GM12878 (cell line): ENCODE measurements at regions not wholly inside any gene's neighbourhood (a gene's known extent, or its start where the extent isn't known, plus 50 kb on each side); places are given as distances from the start of the nearest gene placed in this dataset.

Source experiments
- ATAC-seq: fragments of 200-7000 bp; cut with Tn5 transposase; 3 replicates; pipeline ENCODE4 v1.9.1; 2020; ENCODE audit warnings: mild to moderate bottlenecking, moderate library complexity
- BruUV-seq: library from RNA; stranded (reverse); fragments of 400-500 nt; replicated peaks from 2 replicates; lab custom pipeline; 2021; lab: Mats Ljungman, UMichigan
- CTCF ChIA-PET: fragments of 300-600 bp; sonication (Branson Sonifier 250); formaldehyde crosslinking; extraction: SDS; loops from one replicate; lab custom pipeline; 2021; ENCODE audit warnings: inconsistent platforms; lab: Yijun Ruan, JAX
- POLR2A ChIA-PET: fragments of 350-600 bp; formaldehyde crosslinking; extraction: SDS; loops from one replicate; lab custom pipeline; 2021; ENCODE audit warnings: inconsistent platforms; lab: Charles Lee
- RAD21 ChIA-PET: fragments of 300-600 bp; sonication (Branson Sonifier 250); formaldehyde crosslinking; loops from one replicate; lab custom pipeline; 2023; ENCODE audit warnings: antibody characterized with exemption; ENCODE audit not compliant: unreplicated experiment; lab: Charles Lee
- SMC1A ChIA-PET: fragments of 300-600 bp; sonication (Branson Sonifier 250); formaldehyde crosslinking; loops from one replicate; lab custom pipeline; 2023; ENCODE audit not compliant: unreplicated experiment, uncharacterized antibody; lab: Charles Lee
- DNase-seq: peaks from one replicate; pipeline ENCODE4 v3.0.0-alpha.2; 2011; ENCODE audit warnings: low read depth, low spot score
- FAIRE-seq: peaks from 3 replicates; lab custom pipeline; 2011; peaks lifted over from hg19 to GRCh38; lab: Jason Lieb, UNC
- H2AFZ ChIP-seq: 2 replicates; pipeline ENCODE4 v1.6.0; 2011; ENCODE audit warnings: low read depth, low read length, control low read depth; ENCODE audit not compliant: control insufficient read depth
- H3K27ac ChIP-seq: 2 replicates; pipeline ENCODE4 v1.5.1; 2011; ENCODE audit warnings: control low read depth; ENCODE audit not compliant: control insufficient read depth, insufficient read depth
- H3K27me3 ChIP-seq, 2 experiments: replicated peaks in 1 of 2; 2 replicates each; pipeline versions ENCODE4 v1.6.0 to v1.6.1; 2011; ENCODE audit warnings: low read length in 1 of 2; ENCODE audit not compliant: control insufficient read depth in 2 of 2, insufficient read depth in 2 of 2
- H3K36me3 ChIP-seq, 2 experiments: 2 replicates each; pipeline ENCODE4 v1.5.1; 2011; ENCODE audit warnings: low read length in 1 of 2; ENCODE audit not compliant: control insufficient read depth in 2 of 2, insufficient read depth in 2 of 2
- H3K4me1 ChIP-seq: 2 replicates; pipeline ENCODE4 v1.6.1; 2011; ENCODE audit warnings: mild to moderate bottlenecking, low read length, moderate library complexity, mixed read lengths; ENCODE audit not compliant: control insufficient read depth, insufficient read depth
- H3K4me2 ChIP-seq: 2 replicates; pipeline ENCODE4 v1.6.0; 2011; ENCODE audit warnings: control low read depth; ENCODE audit not compliant: control insufficient read depth, insufficient read depth
- H3K4me3 ChIP-seq: fragments of 200-600 bp; sonication (generic); 2 replicates; pipeline ENCODE4 v1.5.1; 2016
- H3K79me2 ChIP-seq: 2 replicates; pipeline ENCODE4 v1.6.0; 2011; ENCODE audit warnings: low read length; ENCODE audit not compliant: control insufficient read depth, insufficient read depth
- H3K9ac ChIP-seq: 2 replicates; pipeline ENCODE4 v1.8.0; 2011; ENCODE audit warnings: low read length, control low read depth, mixed read lengths; ENCODE audit not compliant: control insufficient read depth, insufficient read depth
- H3K9me3 ChIP-seq: replicated peaks from 3 replicates; pipeline ENCODE4 v1.5.1; 2011; ENCODE audit warnings: mild to moderate bottlenecking, low read length; ENCODE audit not compliant: control insufficient read depth, insufficient read depth
- H4K20me1 ChIP-seq: 2 replicates; pipeline ENCODE4 v1.6.0; 2011; ENCODE audit not compliant: control insufficient read depth, insufficient read depth
- ASH2L ChIP-seq: fragments of 300-600, 200-600 bp; sonication (generic); IDR thresholded peaks from 2 replicates; pipeline ENCODE4 v1.6.1; 2017; ENCODE audit warnings: low read depth, mild to moderate bottlenecking, borderline replicate concordance
- CEBPB ChIP-seq, 2 experiments: fragments of 150-350 bp in 1 of 2; IDR thresholded peaks; 2 replicates each; pipeline ENCODE4 v1.6.1; 2012 to 2014; ENCODE audit warnings: low read depth in 2 of 2, low read length in 2 of 2, borderline replicate concordance in 1 of 2, inconsistent platforms in 1 of 2
- FOXM1 ChIP-seq: IDR thresholded peaks from 2 replicates; pipeline ENCODE4 v1.6.1; 2012; ENCODE audit warnings: low read depth, mild to moderate bottlenecking, inconsistent platforms, low read length, moderate library complexity
- IKZF2 ChIP-seq, 2 experiments: fragments of 450-650 bp; IDR thresholded peaks; 2 replicates each; pipeline ENCODE4 v1.6.1; 2017; ENCODE audit warnings: mild to moderate bottlenecking in 2 of 2, moderate library complexity in 2 of 2
- NRF1 ChIP-seq: conservative IDR thresholded peaks from 2 replicates; pipeline ENCODE4 v1.6.1; 2011; ENCODE audit warnings: mild to moderate bottlenecking, low read depth, low read length, improper control_type of control experiment
- PBX3 ChIP-seq: IDR thresholded peaks from 2 replicates; pipeline ENCODE4 v1.6.1; 2011; ENCODE audit warnings: mild to moderate bottlenecking, low read depth, low read length, moderate library complexity; ENCODE audit not compliant: insufficient replicate concordance
- PKNOX1 ChIP-seq: fragments of 450-650 bp; IDR thresholded peaks from 2 replicates; pipeline ENCODE4 v1.6.1; 2016; ENCODE audit warnings: mild to moderate bottlenecking
- SUZ12 ChIP-seq: fragments of 200-600 bp; sonication (generic); IDR thresholded peaks from one replicate; pipeline ENCODE4 v1.6.1; 2018; ENCODE audit warnings: antibody characterized with exemption, mild to moderate bottlenecking; ENCODE audit not compliant: unreplicated experiment
- TAF1 ChIP-seq: IDR thresholded peaks from 2 replicates; pipeline ENCODE4 v1.6.1; 2011; ENCODE audit warnings: mild to moderate bottlenecking, low read depth, low read length, borderline replicate concordance
- USF2 ChIP-seq: IDR thresholded peaks from 2 replicates; pipeline ENCODE4 v1.6.1; 2011; ENCODE audit warnings: low read depth, low read length, improper control_type of control experiment, borderline replicate concordance
- WGBS: methylation state at CpG from one replicate; pipeline ENCODE4 v1.1.6; 2016; ENCODE audit warnings: low lambda C conversion rate; ENCODE audit not compliant: insufficient replicate concordance, insufficient coverage; ENCODE audit errors: missing lambda C conversion rate; 5-methylcytosine and 5-hydroxymethylcytosine counted together
- in situ Hi-C: fragments of 300-500 bp; cut with MboI; formaldehyde crosslinking; loops from 9 replicates; pipeline ENCODE4 v1.14.3; 2018; ENCODE audit warnings: mixed read lengths
- intact Hi-C: fragments of 100-400 bp; cut with micrococcal nuclease; formaldehyde crosslinking; loops from one replicate; pipeline ENCODE4 v1.14.2; 2022; ENCODE audit not compliant: unreplicated experiment

GRCh38 chr5:68823301-68823700 is 270.5 kb upstream of the SLC30A5 start:
- ChIA-PET RAD21 (no interaction called here), SMC1A (no interaction called here), CTCF (no interaction called here), POLR2A (no interaction called here)
- intact Hi-C loops, result no loop called here
- FAIRE-seq, result no peak
- Histone ChIP-seq H4K20me1 (no peaks in the 10 kb centered on the region), H3K4me3 (no peak overlapping the region), H2AFZ (no peak overlapping the region), H3K9ac (no peak overlapping the region), H3K4me1 (no peaks in the 10 kb centered on the region), H3K36me3 (no peaks in the 10 kb centered on the region), H3K9me3 (no peaks in the 10 kb centered on the region), H3K4me2 (no peak overlapping the region), H3K79me2 (no peaks in the 10 kb centered on the region), H3K27ac (no peak overlapping the region), H3K27me3 (peaks cover 0 to 3% of the 10 kb centered on the region in 2 experiments; a peak in 1 of 4 replicates)
- no peak for DNase-seq
- 70% methylated on average over 6 of the region's 6 CpGs for WGBS
- no peak for TF ChIP-seq CEBPB (IDR thresholded peaks at IDR 0.05; ENCODE audit: borderline replicate concordance in 1 of 2, low read depth in 2 of 2, low read length in 2 of 2)
- TF ChIP-seq PBX3, result no peak
- no peak for TF ChIP-seq SUZ12
- no peak for TF ChIP-seq FOXM1
- TF ChIP-seq USF2, result no peak
- TF ChIP-seq NRF1, result no peak
- no peak for TF ChIP-seq ASH2L
- TF ChIP-seq PKNOX1, result no peak
- no peak for TF ChIP-seq IKZF2 (IDR thresholded peaks at IDR 0.05)
- no peak for TF ChIP-seq TAF1
- in situ Hi-C loops, result no loop called here
- BruUV-seq, result no TSS peak
- ATAC-seq, result no peak
